ENCODE measurements at regions not wholly inside any gene's neighbourhood (a gene's known extent, or its start where the extent isn't known, plus 50 kb on each side); places are given as distances from the start of the nearest gene placed in this dataset.
"Not testable (repeated sequence)": the region's sequence is repeated elsewhere in the genome, so short reads cannot be mapped to it uniquely, and the experiment has no call there.

DNA sequence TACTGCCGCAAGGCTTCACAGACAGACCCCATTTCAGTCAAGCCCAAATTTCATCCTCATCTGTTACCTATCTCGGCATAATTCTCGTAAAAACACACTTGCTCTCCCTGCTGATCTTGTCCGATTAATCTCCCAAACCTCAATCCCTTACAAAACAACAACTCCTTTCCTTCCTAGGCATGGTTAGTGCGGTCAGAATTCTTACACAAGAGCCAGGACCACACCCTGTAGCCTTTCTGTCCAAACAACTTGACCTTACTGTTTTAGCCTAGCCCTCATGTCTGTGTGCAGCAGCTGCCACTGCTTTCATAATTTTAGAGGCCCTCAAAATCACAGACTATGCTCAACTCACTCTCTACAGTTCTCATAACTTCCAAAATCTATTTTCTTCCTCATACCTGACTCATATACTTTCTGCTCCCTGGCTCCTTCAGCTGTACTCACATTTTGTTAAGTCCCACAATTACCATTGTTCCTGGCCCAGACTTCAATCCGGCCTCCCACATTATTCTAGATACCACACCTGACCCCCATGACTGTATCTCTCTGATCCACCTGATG is 227.5 kb upstream of the DUSP10 start:
- H3K9me3 ChIP-seq (ENCODE audit: control insufficient read depth, low read length); DNase-seq; H3K4me3 Mint-ChIP-seq; H3K4me1 ChIP-seq (ENCODE audit: control insufficient read depth, insufficient read depth, low read length); H3K36me3 ChIP-seq (ENCODE audit: control insufficient read depth, insufficient read depth, low read length); H3K27ac Mint-ChIP-seq; H3K9me3 Mint-ChIP-seq; H3K27me3 ChIP-seq (ENCODE audit: control insufficient read depth, insufficient read depth, low read length, poor library complexity, severe bottlenecking); H3K27me3 Mint-ChIP-seq (ENCODE audit: insufficient read depth); H3K27ac ChIP-seq (ENCODE audit: low read depth, low read length): not testable (repeated sequence)
- Histone ChIP-seq H3K9ac (ENCODE audit: extremely low read depth, low read length, poor library complexity, severe bottlenecking) (peak overlapping the region; percentile 87), H3K4me3 (ENCODE audit: low read length) (peak overlapping the region; percentile 79)
- peaks cover 33% of the 10 kb centered on the region for H3K4me1 Mint-ChIP-seq
- peaks cover 14% of the 10 kb centered on the region for H3K36me3 Mint-ChIP-seq (ENCODE audit: low read depth)
- WGBS, 2 experiments (ENCODE audit: insufficient coverage in 1 of 2, insufficient read length in 1 of 2): 79 to 97% methylated on average over 5 to 6 of the region's 6 CpGs

GRCh38 chr1:221967538-221967937 is 225.6 kb upstream of the DUSP10 start:
- peak; percentile 67 for DNase-seq
- Histone ChIP-seq H3K4me3 (ENCODE audit: low read length) (peak overlapping the region; percentile 79), H3K9me3 (ENCODE audit: control insufficient read depth, low read length) (peaks cover 15% of the 10 kb centered on the region), H3K9ac (ENCODE audit: extremely low read depth, low read length, poor library complexity, severe bottlenecking) (peak overlapping the region; percentile 87)
- Mint-ChIP-seq H3K4me1 (peaks cover 28% of the 10 kb centered on the region), H3K27ac (peak overlapping the region; percentile 98), H3K36me3 (ENCODE audit: low read depth) (peaks cover 21% of the 10 kb centered on the region), H3K9me3 (peaks cover 14% of the 10 kb centered on the region)
- not testable (repeated sequence) for H3K4me3 Mint-ChIP-seq; H3K36me3 ChIP-seq (ENCODE audit: control insufficient read depth, insufficient read depth, low read length); H3K27ac ChIP-seq (ENCODE audit: low read depth, low read length); H3K27me3 Mint-ChIP-seq (ENCODE audit: insufficient read depth); H3K27me3 ChIP-seq (ENCODE audit: control insufficient read depth, insufficient read depth, low read length, poor library complexity, severe bottlenecking); H3K4me1 ChIP-seq (ENCODE audit: control insufficient read depth, insufficient read depth, low read length)
- WGBS, 2 experiments (ENCODE audit: insufficient coverage in 1 of 2, insufficient read length in 1 of 2): 33 to 60% methylated on average over 4 to 9 of the region's 9 CpGs

GRCh38 chr1:221966888-221967287 is 225.0 kb upstream of the DUSP10 start:
- Mint-ChIP-seq H3K36me3 (ENCODE audit: low read depth) (peaks cover 22% of the 10 kb centered on the region), H3K27ac (peak overlapping the region; percentile 98), H3K4me1 (peaks cover 30% of the 10 kb centered on the region), H3K9me3 (peaks cover 14% of the 10 kb centered on the region)
- H3K27ac ChIP-seq (ENCODE audit: low read depth, low read length); H3K4me3 Mint-ChIP-seq; H3K27me3 Mint-ChIP-seq (ENCODE audit: insufficient read depth); DNase-seq; H3K4me1 ChIP-seq (ENCODE audit: control insufficient read depth, insufficient read depth, low read length); H3K36me3 ChIP-seq (ENCODE audit: control insufficient read depth, insufficient read depth, low read length); H3K27me3 ChIP-seq (ENCODE audit: control insufficient read depth, insufficient read depth, low read length, poor library complexity, severe bottlenecking): not testable (repeated sequence)
- WGBS, 2 experiments (ENCODE audit: insufficient coverage in 1 of 2, insufficient read length in 1 of 2): 67 to 95% methylated on average over 6 to 7 of the region's 7 CpGs
- Histone ChIP-seq H3K9me3 (ENCODE audit: control insufficient read depth, low read length) (peaks cover 18% of the 10 kb centered on the region), H3K9ac (ENCODE audit: extremely low read depth, low read length, poor library complexity, severe bottlenecking) (peak overlapping the region; percentile 87), H3K4me3 (ENCODE audit: low read length) (peak overlapping the region; percentile 79)

DNA sequence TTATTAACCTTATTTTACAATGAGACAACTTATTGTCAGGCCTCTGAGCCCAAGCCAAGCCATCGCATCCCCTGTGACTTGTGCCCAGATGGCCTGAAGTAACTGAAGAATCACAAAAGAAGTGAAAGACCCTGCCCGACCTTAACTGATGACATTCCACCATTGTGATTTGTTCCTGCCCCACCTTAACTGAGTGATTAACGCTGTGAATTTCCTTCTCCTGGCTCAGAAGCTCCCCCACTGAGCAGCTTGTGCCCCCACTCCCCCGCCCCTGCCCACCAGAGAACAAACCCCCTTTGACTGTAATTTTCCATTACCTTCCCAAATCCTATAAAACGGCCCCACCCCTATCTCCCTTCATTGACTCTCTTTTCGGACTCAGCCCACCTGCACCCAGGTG is 224.0 kb upstream of the DUSP10 start:
- peaks cover 14% of the 10 kb centered on the region for H3K9me3 Mint-ChIP-seq
- peaks cover 38% of the 10 kb centered on the region for H3K4me1 Mint-ChIP-seq
- H3K36me3 Mint-ChIP-seq (ENCODE audit: low read depth): peaks cover 20% of the 10 kb centered on the region
- H3K4me1 ChIP-seq (ENCODE audit: control insufficient read depth, insufficient read depth, low read length); H3K36me3 ChIP-seq (ENCODE audit: control insufficient read depth, insufficient read depth, low read length); H3K27ac ChIP-seq (ENCODE audit: low read depth, low read length); H3K27me3 Mint-ChIP-seq (ENCODE audit: insufficient read depth); H3K4me3 Mint-ChIP-seq; H3K27me3 ChIP-seq (ENCODE audit: control insufficient read depth, insufficient read depth, low read length, poor library complexity, severe bottlenecking): not testable (repeated sequence)
- peak; percentile 86 for DNase-seq
- Histone ChIP-seq H3K4me3 (ENCODE audit: low read length) (peak overlapping the region; percentile 79), H3K9ac (ENCODE audit: extremely low read depth, low read length, poor library complexity, severe bottlenecking) (peak overlapping the region; percentile 50), H3K9me3 (ENCODE audit: control insufficient read depth, low read length) (peaks cover 18% of the 10 kb centered on the region)
- WGBS, 2 experiments (ENCODE audit: insufficient coverage in 1 of 2, insufficient read length in 1 of 2): 55 to 93% methylated on average over 2 to 6 of the region's 6 CpGs
- H3K27ac Mint-ChIP-seq: peak overlapping the region; percentile 98

- H3K4me3 Mint-ChIP-seq: no peak overlapping the region
- Histone ChIP-seq H3K27me3 (ENCODE audit: control insufficient read depth, insufficient read depth, low read length, poor library complexity, severe bottlenecking) (no peaks in the 10 kb centered on the region), H3K4me3 (ENCODE audit: low read length) (peak overlapping the region; percentile 79), H3K9ac (ENCODE audit: extremely low read depth, low read length, poor library complexity, severe bottlenecking) (peak overlapping the region; percentile 50), H3K4me1 (ENCODE audit: control insufficient read depth, insufficient read depth, low read length) (no peaks in the 10 kb centered on the region), H3K36me3 (ENCODE audit: control insufficient read depth, insufficient read depth, low read length) (peaks cover 8% of the 10 kb centered on the region), H3K9me3 (ENCODE audit: control insufficient read depth, low read length) (peaks cover 18% of the 10 kb centered on the region), H3K27ac (ENCODE audit: low read depth, low read length) (peak overlapping the region; percentile 17)
- H3K9me3 Mint-ChIP-seq: peaks cover 14% of the 10 kb centered on the region
- TF ChIP-seq, protein P1, sequence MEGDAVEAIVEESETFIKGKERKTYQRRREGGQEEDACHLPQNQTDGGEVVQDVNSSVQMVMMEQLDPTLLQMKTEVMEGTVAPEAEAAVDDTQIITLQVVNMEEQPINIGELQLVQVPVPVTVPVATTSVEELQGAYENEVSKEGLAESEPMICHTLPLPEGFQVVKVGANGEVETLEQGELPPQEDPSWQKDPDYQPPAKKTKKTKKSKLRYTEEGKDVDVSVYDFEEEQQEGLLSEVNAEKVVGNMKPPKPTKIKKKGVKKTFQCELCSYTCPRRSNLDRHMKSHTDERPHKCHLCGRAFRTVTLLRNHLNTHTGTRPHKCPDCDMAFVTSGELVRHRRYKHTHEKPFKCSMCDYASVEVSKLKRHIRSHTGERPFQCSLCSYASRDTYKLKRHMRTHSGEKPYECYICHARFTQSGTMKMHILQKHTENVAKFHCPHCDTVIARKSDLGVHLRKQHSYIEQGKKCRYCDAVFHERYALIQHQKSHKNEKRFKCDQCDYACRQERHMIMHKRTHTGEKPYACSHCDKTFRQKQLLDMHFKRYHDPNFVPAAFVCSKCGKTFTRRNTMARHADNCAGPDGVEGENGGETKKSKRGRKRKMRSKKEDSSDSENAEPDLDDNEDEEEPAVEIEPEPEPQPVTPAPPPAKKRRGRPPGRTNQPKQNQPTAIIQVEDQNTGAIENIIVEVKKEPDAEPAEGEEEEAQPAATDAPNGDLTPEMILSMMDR (conservative IDR thresholded peaks at IDR 0.05): no peak
- DNase-seq: no peak
- H3K27me3 Mint-ChIP-seq (ENCODE audit: insufficient read depth): no peaks in the 10 kb centered on the region
- 78 to 81% methylated on average over 1 to 2 of the region's 3 CpGs for WGBS, 2 experiments (ENCODE audit: insufficient coverage in 1 of 2, insufficient read length in 1 of 2)
- peak overlapping the region; percentile 91 for H3K27ac Mint-ChIP-seq
- peaks cover 44% of the 10 kb centered on the region for H3K4me1 Mint-ChIP-seq
- peaks cover 20% of the 10 kb centered on the region for H3K36me3 Mint-ChIP-seq (ENCODE audit: low read depth)
Measured at GRCh38 chr1:221965252-221965651, 223.4 kb upstream of the DUSP10 start.
